ENCODE measurements at regions not wholly inside any gene's neighbourhood (a gene's known extent, or its start where the extent isn't known, plus 50 kb on each side); places are given as distances from the start of the nearest gene placed in this dataset.

GRCh38 chr5:21171038-21171437 is 1183.0 kb upstream of the CDH18 start:
- Histone ChIP-seq H3K4me2 (ENCODE audit: insufficient read depth, low read length) (no peak overlapping the region), H3K27me3 (ENCODE audit: control insufficient read depth in 2 of 2, insufficient read depth in 2 of 2, low read length in 2 of 2) (no peaks in the 10 kb centered on the region), H4K20me1 (replicated peaks; ENCODE audit: control insufficient read depth, extremely low read depth, insufficient read depth, low read length) (no peaks in the 10 kb centered on the region), H3K9me1 (replicated peaks; ENCODE audit: control insufficient read depth, extremely low read depth, insufficient read depth, low read length) (no peaks in the 10 kb centered on the region), H3K4me1 (ENCODE audit: control insufficient read depth, extremely low read depth, insufficient read depth, low read length) (no peaks in the 10 kb centered on the region), H3K79me2 (ENCODE audit: control insufficient read depth, insufficient read depth, low read length) (no peaks in the 10 kb centered on the region), H3K27ac (ENCODE audit: insufficient read depth, low read depth, low read length) (no peak overlapping the region), H3K9me3 (replicated peaks; ENCODE audit: control insufficient read depth, insufficient read depth, low read length) (no peaks in the 10 kb centered on the region), H3K4me3 (replicated peaks in 1 of 3; ENCODE audit: insufficient read depth in 1 of 3, low read depth in 1 of 3, low read length in 3 of 3) (no peak overlapping the region), H3K36me3 (ENCODE audit: control insufficient read depth in 2 of 2, extremely low read depth in 1 of 2, insufficient read depth in 2 of 2, low read length in 2 of 2) (no peaks in the 10 kb centered on the region), H3K9ac (replicated peaks; ENCODE audit: extremely low read depth, insufficient read depth, low read length) (no peak overlapping the region), H2AFZ (ENCODE audit: low read depth, low read length) (no peak overlapping the region)
- no TSS peak for BruUV-seq (replicated peaks)
- FAIRE-seq = no peak
- CTCF ChIA-PET = no interaction called here
- intact Hi-C loops (cut with micrococcal nuclease) = no loop called here
- DNase-seq (ENCODE audit: low read depth, low spot score) = no peak
- POLR2A ChIA-PET = no interaction called here
- no peak for TF ChIP-seq CTCF (IDR thresholded peaks at IDR 0.05; ENCODE audit: extremely low read depth in 1 of 2, insufficient read depth in 1 of 2, low read depth in 1 of 2, low read length in 2 of 2)
- TF ChIP-seq MAX (IDR thresholded peaks at IDR 0.05; ENCODE audit: insufficient read depth, insufficient read length) = no peak
- TF ChIP-seq EZH2 (IDR thresholded peaks at IDR 0.05; ENCODE audit: borderline replicate concordance, low read depth, low read length, severe bottlenecking) = no peak
- no peak for TF ChIP-seq POLR2A (IDR thresholded peaks at IDR 0.05; ENCODE audit: low read depth, low read length)
- TF ChIP-seq GATA2 (IDR thresholded peaks at IDR 0.05; ENCODE audit: insufficient read depth, insufficient read length, low read depth, low read length) = no peak
- TF ChIP-seq JUN (IDR thresholded peaks at IDR 0.05; ENCODE audit: borderline replicate concordance, insufficient read depth, insufficient read length, low read depth) = no peak
- no peak for TF ChIP-seq POLR2AphosphoS5 (IDR thresholded peaks at IDR 0.05; ENCODE audit: insufficient read depth, low read depth, low read length)
- dilution Hi-C loops (cut with MboI; ENCODE audit: extremely low pct_ligation_motif_present, low sequenced_read_pairs) = no loop called here

All from endothelial cell of umbilical vein (primary cell).